Stimulated activated memory B cell treated with anti-CD40 and anti-IgM and Interleukin-4, amounts not matched to agents 10 μg/mL and 1 μg/mL and 100 μg/mL, for 72 hours (primary cell): ENCODE measurements at regions not wholly inside any gene's neighbourhood (a gene's known extent, or its start where the extent isn't known, plus 50 kb on each side); places are given as distances from the start of the nearest gene placed in this dataset.

ENCODE experiments used
- ATAC-seq: fragments of 150-1000 bp; cut with Tn5 transposase; 2 replicates; pipeline ENCODE4 v1.10.0; 2021
- H3K27ac Mint-ChIP-seq: one replicate; pipeline ENCODE4 v1.8.0; 2022; ENCODE audit warnings: mild to moderate bottlenecking, mixed read lengths
- H3K27me3 Mint-ChIP-seq: one replicate; pipeline ENCODE4 v1.8.0; 2022; ENCODE audit warnings: mixed read lengths
- H3K36me3 Mint-ChIP-seq: one replicate; pipeline ENCODE4 v1.8.0; 2022; ENCODE audit warnings: mixed read lengths
- H3K4me1 Mint-ChIP-seq: one replicate; pipeline ENCODE4 v1.8.0; 2022; ENCODE audit warnings: mixed read lengths
- H3K4me3 Mint-ChIP-seq: one replicate; pipeline ENCODE4 v1.8.0; 2022; ENCODE audit warnings: mild to moderate bottlenecking, moderate library complexity, mixed read lengths
- H3K9me3 Mint-ChIP-seq: one replicate; pipeline ENCODE4 v1.8.0; 2022; ENCODE audit warnings: mixed read lengths

DNA sequence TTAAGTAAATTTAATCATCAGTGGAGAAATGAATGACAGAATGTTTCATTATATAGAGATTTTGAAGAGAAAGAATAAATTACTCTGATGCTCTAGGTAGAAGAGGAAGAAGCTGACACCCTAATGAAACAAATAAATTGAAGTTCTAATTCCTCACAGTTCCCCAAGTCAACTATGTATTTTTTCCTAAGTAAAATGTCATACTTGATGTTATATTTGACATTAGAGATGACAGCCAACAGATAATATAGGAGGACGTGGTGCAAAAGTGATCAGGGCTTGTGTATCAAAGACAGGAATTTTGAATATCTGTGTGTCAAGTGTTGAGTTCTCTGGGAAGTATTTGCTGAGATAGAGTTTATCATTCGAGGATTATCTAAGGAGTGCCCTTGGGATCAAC lies 81.2 kb upstream of the CADPS start:
- Mint-ChIP-seq H3K27ac (no peak overlapping the region), H3K9me3 (no peaks in the 10 kb centered on the region), H3K4me1 (no peaks in the 10 kb centered on the region), H3K27me3 (no peaks in the 10 kb centered on the region), H3K4me3 (no peak overlapping the region), H3K36me3 (no peaks in the 10 kb centered on the region)
- no peak for ATAC-seq

DNA sequence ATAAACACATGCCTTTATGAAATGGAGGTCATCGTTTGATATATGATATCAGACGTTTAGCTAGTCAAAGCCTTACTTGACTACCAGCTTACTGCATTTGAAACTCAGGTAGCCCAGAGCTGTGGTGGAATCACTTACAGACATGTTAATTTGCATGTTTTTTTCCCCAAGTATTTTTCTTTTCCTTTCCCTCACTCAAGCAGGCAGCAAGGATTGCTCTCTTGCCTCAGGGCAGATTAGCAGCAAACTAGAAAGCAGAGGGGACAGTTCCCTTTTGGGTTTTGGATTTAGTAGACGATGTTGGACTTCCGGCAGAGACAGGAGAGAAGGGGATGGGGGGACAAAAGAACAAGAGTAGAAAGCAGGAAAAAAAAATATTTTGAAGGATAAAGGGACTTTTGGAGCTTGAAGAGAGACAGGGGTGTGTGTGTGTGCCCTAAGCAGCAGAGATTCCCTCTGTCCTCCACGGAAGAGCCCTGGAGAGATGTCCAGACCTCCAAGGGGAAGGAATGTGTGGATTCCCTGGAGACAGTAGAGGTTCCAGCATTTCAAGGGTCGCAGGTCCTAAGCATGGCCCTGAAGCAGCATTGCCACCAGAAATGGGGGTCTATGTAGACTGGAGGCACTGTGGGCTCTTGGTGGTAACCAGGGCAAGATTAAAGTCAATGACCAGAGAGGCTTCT lies 86.8 kb upstream of the CADPS start:
- ATAC-seq = no peak
- Mint-ChIP-seq H3K27me3 (no peaks in the 10 kb centered on the region), H3K9me3 (no peaks in the 10 kb centered on the region), H3K4me3 (no peak overlapping the region), H3K27ac (no peak overlapping the region), H3K36me3 (no peaks in the 10 kb centered on the region), H3K4me1 (no peaks in the 10 kb centered on the region)

DNA sequence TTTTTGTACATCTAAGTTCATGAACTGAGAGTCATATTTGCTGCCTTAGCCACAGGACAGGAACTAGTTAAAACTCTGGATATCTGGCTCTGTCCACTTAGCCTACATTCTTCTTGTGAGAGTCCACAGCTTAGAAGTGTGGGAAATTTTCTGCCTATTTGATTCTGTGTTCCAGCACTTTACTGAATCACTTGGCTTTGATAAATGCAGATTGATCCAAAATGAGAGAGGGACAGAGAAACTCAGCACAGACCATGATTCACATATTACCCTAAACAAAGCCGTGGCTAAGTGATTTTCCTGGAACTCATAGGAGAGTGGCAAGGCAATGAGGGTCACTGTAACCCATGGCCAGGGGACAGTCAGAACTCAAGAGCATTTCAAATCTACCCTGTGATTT lies 87.5 kb upstream of the CADPS start:
- H3K36me3 Mint-ChIP-seq = no peaks in the 10 kb centered on the region
- no peaks in the 10 kb centered on the region for H3K9me3 Mint-ChIP-seq
- H3K27ac Mint-ChIP-seq = no peak overlapping the region

DNA sequence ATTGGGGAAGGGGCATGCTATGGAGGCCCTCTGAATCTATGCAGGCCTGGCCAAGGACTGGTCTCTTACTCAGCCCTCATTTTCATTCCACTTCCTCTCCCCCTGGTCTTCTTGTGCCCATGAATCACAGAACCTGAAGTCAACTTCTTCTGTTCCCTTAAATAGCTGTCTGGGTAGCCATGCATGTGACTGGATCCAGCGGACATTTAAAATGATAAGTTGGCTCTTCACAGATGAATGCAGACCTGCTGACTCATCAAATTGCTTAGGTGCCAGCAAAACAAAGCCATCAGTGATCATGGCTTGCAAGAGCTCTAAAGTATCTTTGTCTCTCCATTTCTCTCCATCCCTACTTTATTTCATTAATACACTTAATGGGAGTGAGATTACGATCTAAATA lies 90.1 kb upstream of the CADPS start:
- H3K27me3 Mint-ChIP-seq = no peaks in the 10 kb centered on the region
- no peak overlapping the region for H3K4me3 Mint-ChIP-seq
- ATAC-seq = no peak
- H3K4me1 Mint-ChIP-seq = no peaks in the 10 kb centered on the region
- H3K36me3 Mint-ChIP-seq = no peaks in the 10 kb centered on the region
- H3K9me3 Mint-ChIP-seq = no peaks in the 10 kb centered on the region
- no peak overlapping the region for H3K27ac Mint-ChIP-seq

More for the DNA sequence above, 87.5 kb upstream of the CADPS start:
- Mint-ChIP-seq H3K4me1 (no peaks in the 10 kb centered on the region), H3K4me3 (no peak overlapping the region), H3K27me3 (no peaks in the 10 kb centered on the region)
- no peak for ATAC-seq

DNA sequence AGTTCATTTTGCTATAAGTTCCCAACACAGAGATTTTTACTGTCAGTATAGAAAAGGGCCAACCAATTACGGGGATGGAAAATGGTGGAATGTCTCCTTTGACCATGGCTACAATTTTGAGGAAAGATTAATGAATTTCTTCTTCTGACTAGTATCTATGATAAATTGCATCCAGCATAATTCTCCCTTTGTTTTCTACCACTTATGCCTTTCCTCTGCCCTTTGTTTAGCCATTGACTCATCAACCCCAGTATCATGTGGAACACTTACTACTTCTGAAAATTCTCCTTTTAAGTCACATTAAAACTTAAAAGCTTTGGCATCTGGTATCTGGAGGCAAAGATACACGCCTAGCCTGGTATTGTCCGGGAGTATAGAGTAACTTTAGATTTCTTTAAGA lies 92.9 kb upstream of the CADPS start:
- Mint-ChIP-seq H3K4me3 (no peak overlapping the region), H3K9me3 (no peaks in the 10 kb centered on the region), H3K4me1 (no peaks in the 10 kb centered on the region), H3K36me3 (no peaks in the 10 kb centered on the region), H3K27ac (no peak overlapping the region), H3K27me3 (no peaks in the 10 kb centered on the region)
- no peak for ATAC-seq

DNA sequence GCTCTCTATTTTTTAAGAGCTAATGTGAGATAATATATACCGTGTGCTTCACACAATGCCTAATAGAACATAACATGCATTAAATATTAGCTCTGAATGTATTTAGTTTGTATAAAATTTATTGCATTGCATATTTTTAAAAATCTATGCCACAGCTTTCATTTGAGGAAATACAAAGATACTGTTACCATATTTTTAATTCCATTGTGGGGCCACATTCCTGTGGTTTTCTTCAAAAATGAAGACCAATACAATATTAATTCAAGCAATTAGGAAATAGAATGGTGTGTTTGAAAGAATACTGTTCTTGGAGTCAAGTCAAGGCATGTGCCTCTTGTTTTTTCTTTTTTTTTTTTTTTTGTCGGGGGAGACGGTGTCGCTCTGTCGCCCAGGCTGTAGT lies 95.4 kb upstream of the CADPS start:
- no peak for ATAC-seq
- H3K36me3 Mint-ChIP-seq = no peaks in the 10 kb centered on the region
- no peak overlapping the region for H3K4me3 Mint-ChIP-seq
- H3K27ac Mint-ChIP-seq = no peak overlapping the region
- no peaks in the 10 kb centered on the region for H3K27me3 Mint-ChIP-seq
- no peaks in the 10 kb centered on the region for H3K4me1 Mint-ChIP-seq
- no peaks in the 10 kb centered on the region for H3K9me3 Mint-ChIP-seq

- H3K27me3 Mint-ChIP-seq = no peaks in the 10 kb centered on the region
- H3K36me3 Mint-ChIP-seq = no peaks in the 10 kb centered on the region
- H3K4me3 Mint-ChIP-seq = no peak overlapping the region
- no peak overlapping the region for H3K27ac Mint-ChIP-seq
- H3K9me3 Mint-ChIP-seq = no peaks in the 10 kb centered on the region
- no peaks in the 10 kb centered on the region for H3K4me1 Mint-ChIP-seq
- no peak for ATAC-seq
Observed at GRCh38 chr3:62975566-62975965, 100.3 kb upstream of the CADPS start.

DNA sequence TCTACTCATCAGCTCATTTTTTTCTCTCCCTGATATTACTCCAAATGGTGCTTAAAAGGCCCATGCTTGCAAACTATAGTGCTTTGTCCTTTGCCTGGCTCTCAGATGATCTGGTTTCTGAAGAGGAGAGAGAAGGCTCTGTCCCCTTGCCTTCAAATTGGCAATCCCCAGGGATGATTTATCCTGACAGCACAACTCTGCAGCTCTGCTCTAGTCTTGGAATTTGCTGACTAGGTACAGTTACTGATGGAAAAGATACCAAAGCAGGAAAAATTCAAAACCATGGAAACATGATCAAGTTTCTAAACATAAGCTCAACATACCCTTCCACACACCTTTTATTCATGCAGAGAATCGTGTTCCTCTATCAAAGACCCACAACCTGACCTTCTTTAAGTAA lies 106.7 kb upstream of the CADPS start:
- Mint-ChIP-seq H3K27me3 (no peaks in the 10 kb centered on the region), H3K4me1 (no peaks in the 10 kb centered on the region), H3K27ac (no peak overlapping the region), H3K4me3 (no peak overlapping the region), H3K9me3 (peaks cover 3% of the 10 kb centered on the region), H3K36me3 (no peaks in the 10 kb centered on the region)
- no peak for ATAC-seq

DNA sequence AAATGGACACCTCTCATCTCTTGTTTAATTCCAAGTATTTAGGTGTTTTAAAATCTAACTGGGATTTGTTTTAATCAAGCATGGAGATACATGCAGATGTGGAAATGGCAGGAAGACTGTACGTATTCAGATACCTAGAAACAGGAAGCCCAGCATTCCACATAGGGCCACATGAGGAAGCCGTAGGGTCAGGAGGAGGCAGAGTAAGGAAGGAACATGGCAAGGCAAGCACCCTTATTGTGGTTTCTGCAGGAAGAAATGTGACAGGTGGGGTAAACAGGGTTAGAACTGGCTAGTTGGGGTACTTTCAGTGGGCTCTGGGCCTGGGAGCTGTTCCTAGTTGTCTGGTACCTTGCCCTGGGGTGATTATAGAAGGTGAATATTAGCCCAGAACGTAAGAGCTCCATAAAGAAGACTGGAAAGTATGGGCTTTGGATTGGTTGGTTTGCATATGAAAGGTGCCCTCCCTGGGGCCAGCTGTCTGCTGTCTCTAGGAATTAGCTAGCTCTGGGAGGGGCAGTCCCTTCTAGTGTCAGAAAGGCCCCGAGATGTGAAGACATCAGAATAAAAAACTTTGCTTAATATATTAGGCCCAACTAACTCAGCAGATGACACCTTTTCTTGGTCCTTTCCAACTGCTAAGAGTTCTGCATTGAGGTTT lies 107.7 kb upstream of the CADPS start:
- H3K27ac Mint-ChIP-seq = no peak overlapping the region
- no peak overlapping the region for H3K4me3 Mint-ChIP-seq
- ATAC-seq = no peak
- no peaks in the 10 kb centered on the region for H3K4me1 Mint-ChIP-seq
- H3K9me3 Mint-ChIP-seq = peaks cover 4% of the 10 kb centered on the region
- no peaks in the 10 kb centered on the region for H3K36me3 Mint-ChIP-seq
- no peaks in the 10 kb centered on the region for H3K27me3 Mint-ChIP-seq

DNA sequence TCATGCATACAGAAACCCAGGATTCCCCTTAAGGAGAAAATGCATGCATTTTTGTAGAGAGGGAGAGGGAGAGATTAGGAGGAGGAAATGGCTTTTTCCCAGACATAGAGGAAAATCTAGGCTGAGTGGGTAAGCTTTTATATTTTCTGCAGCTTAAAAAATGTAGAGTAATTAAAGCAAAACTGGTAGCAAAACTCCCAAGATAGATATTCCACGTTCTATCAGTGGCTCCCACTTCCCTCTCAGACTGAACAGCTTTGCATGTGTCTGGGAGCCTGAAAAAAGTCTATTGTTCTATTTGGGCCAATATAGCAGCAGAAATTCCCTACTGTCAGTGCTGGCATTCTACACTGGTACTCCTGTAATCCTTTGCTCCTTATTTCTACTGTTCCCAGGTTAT lies 110.8 kb upstream of the CADPS start:
- peaks cover 6% of the 10 kb centered on the region for H3K9me3 Mint-ChIP-seq
- no peaks in the 10 kb centered on the region for H3K36me3 Mint-ChIP-seq
- H3K4me3 Mint-ChIP-seq = no peak overlapping the region
- ATAC-seq = no peak
- no peak overlapping the region for H3K27ac Mint-ChIP-seq
- H3K4me1 Mint-ChIP-seq = no peaks in the 10 kb centered on the region
- H3K27me3 Mint-ChIP-seq = no peaks in the 10 kb centered on the region

DNA sequence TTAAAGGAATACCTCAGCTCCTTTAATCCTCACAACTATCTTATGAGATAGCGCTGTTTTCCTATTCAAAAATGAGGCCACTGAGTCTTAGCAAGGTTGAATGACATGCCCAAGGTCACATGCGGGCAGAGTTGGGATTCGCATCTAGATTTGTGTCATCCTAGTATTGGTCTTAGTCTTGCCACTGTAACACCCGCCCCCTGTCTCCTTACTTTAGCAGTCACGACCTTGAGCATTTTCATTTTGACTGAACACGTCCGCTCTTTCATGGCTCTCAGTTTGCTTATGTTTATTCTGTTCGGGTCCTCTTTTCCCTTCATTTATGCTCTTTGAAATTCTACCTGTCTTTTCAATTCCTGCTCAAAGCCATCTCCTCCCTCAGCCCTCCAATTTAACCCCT lies 112.5 kb upstream of the CADPS start:
- Mint-ChIP-seq H3K9me3 (peaks cover 6% of the 10 kb centered on the region), H3K4me3 (no peak overlapping the region), H3K36me3 (no peaks in the 10 kb centered on the region), H3K27ac (no peak overlapping the region), H3K4me1 (no peaks in the 10 kb centered on the region), H3K27me3 (no peaks in the 10 kb centered on the region)
- ATAC-seq = no peak

- ATAC-seq = no peak
- H3K36me3 Mint-ChIP-seq = no peaks in the 10 kb centered on the region
- no peak overlapping the region for H3K27ac Mint-ChIP-seq
- no peaks in the 10 kb centered on the region for H3K4me1 Mint-ChIP-seq
- H3K4me3 Mint-ChIP-seq = no peak overlapping the region
- no peaks in the 10 kb centered on the region for H3K27me3 Mint-ChIP-seq
- peaks cover 6% of the 10 kb centered on the region for H3K9me3 Mint-ChIP-seq
Observed at GRCh38 chr3:62990704-62991413, 115.6 kb upstream of the CADPS start.

DNA sequence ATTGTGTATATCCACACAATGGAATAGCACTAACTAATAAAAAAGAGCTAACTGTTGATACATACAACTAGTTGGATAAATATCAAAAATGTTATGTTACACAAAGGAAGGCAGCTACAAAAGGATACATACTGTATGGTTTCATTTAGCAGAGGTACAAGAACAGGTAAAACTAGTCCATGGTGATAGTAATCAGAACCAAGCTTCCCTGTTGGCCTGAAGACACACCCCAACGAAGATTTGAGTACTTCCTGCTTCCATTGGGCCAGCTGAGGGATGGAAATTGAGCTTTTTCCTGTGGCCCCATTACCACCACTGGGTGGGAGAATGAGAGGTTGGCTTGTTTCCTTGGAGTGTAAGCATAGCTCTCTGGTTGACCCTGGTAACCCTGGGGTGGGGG lies 117.3 kb upstream of the CADPS start:
- no peaks in the 10 kb centered on the region for H3K36me3 Mint-ChIP-seq

DNA sequence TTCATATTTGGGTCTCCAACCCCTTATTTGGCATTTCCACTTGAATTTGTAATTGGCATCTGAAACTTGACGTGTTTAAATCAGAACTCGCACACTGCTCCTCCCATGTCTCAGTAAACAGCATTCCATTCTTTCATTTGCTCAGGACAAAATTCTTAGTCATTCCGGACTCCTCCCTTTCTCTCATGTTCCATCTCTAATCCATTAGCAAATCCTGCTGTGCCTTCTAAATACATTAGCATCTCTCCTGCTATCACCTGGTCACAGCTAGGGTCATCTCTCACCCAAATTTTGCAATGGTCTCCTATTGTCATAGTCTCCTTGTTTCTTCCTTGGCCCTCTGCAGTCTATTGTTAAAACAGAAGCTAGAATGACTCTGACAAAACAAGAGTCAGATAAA lies 119.9 kb upstream of the CADPS start:
- Mint-ChIP-seq H3K4me1 (no peaks in the 10 kb centered on the region), H3K4me3 (no peak overlapping the region), H3K9me3 (peaks cover 2% of the 10 kb centered on the region), H3K36me3 (no peaks in the 10 kb centered on the region), H3K27ac (no peak overlapping the region), H3K27me3 (peaks cover 6% of the 10 kb centered on the region)
- no peak for ATAC-seq

More for the DNA sequence above, 117.3 kb upstream of the CADPS start:
- no peak for ATAC-seq
- no peak overlapping the region for H3K4me3 Mint-ChIP-seq
- H3K4me1 Mint-ChIP-seq = no peaks in the 10 kb centered on the region
- H3K27me3 Mint-ChIP-seq = peaks cover 6% of the 10 kb centered on the region
- H3K27ac Mint-ChIP-seq = no peak overlapping the region
- peaks cover 4% of the 10 kb centered on the region for H3K9me3 Mint-ChIP-seq

DNA sequence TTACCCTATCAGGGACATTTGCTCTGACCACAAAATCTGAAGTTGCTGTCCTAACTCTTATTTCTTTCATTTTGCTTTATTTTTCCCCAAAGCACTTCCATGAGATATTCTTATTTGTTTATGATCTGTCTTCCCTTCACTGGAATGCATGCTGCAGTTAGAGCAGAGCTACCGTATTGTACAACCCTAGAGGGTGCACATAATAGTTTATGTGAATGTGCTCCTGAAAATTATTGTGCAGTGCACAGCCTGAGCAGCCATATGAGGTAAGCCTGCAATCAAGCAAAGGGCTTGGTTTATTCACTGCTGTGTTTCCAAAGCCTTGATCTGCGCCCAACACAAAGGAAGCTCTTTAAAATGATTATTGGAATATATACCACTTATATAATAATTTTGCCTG lies 120.3 kb upstream of the CADPS start:
- H3K27me3 Mint-ChIP-seq = peaks cover 6% of the 10 kb centered on the region
- H3K36me3 Mint-ChIP-seq = no peaks in the 10 kb centered on the region
- no peak overlapping the region for H3K27ac Mint-ChIP-seq
- no peak overlapping the region for H3K4me3 Mint-ChIP-seq
- no peaks in the 10 kb centered on the region for H3K4me1 Mint-ChIP-seq
- ATAC-seq = no peak
- peaks cover 2% of the 10 kb centered on the region for H3K9me3 Mint-ChIP-seq

DNA sequence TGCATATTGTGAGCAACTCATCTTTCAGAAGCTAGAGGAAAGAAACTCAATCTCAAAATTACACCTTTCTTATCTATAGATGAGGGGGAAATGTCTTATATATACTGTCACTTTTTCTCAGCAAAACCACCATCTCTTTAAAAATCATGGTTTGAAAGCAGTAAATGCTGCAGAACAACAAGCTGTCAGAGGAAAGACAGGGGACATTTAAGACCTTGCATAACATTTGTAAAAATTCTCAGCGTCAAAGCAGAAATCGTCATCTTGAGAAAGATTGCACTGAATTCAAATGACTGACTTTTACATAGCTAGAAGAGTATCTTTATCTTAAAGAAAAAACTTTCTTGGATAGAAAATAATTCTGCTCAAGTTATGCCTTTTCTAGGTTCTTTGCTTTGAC lies 122.2 kb upstream of the CADPS start:
- no peak for ATAC-seq
- H3K9me3 Mint-ChIP-seq = peaks cover 2% of the 10 kb centered on the region
- H3K36me3 Mint-ChIP-seq = no peaks in the 10 kb centered on the region
- no peaks in the 10 kb centered on the region for H3K4me1 Mint-ChIP-seq
- H3K4me3 Mint-ChIP-seq = no peak overlapping the region
- peaks cover 6% of the 10 kb centered on the region for H3K27me3 Mint-ChIP-seq
- no peak overlapping the region for H3K27ac Mint-ChIP-seq
